HG02885 (cell line): ENCODE measurements at regions not wholly inside any gene's neighbourhood (a gene's known extent, or its start where the extent isn't known, plus 50 kb on each side); places are given as distances from the start of the nearest gene placed in this dataset.

Experiments used
- ATAC-seq: cut with Tn5 transposase; IDR thresholded peaks from one replicate; pipeline ENCODE4 v1.9.1; 2021; ENCODE audit warnings: mild to moderate bottlenecking; ENCODE audit not compliant: unreplicated experiment, poor library complexity

- no peak for ATAC-seq
Measured at GRCh38 chr21:14737284-14737691, 191.2 kb upstream of the SAMSN1 start.

DNA sequence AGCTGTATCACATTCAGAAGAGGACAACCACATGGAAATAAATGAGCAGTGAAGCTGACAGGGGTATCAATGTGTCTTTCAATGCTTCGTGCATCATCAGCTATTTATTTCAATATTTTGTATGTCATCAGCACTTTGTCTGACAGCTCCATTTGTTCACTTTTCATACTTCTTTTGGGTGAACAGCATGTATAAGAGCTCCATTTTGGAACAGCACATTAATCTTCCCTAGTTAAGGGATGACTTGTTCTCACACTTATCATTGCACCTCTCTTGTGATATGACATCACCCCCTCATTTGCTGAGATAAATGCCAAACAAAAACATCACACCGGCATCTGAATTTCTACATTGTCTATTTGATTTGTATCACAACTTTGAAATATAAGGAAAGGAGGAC is 190.6 kb upstream of the SAMSN1 start:
- ATAC-seq = no peak

GRCh38 chr21:14736162-14736561 is 190.0 kb upstream of the SAMSN1 start:
- ATAC-seq = peak; percentile 74

GRCh38 chr21:14734833-14735232 is 188.7 kb upstream of the SAMSN1 start:
- ATAC-seq = no peak

DNA sequence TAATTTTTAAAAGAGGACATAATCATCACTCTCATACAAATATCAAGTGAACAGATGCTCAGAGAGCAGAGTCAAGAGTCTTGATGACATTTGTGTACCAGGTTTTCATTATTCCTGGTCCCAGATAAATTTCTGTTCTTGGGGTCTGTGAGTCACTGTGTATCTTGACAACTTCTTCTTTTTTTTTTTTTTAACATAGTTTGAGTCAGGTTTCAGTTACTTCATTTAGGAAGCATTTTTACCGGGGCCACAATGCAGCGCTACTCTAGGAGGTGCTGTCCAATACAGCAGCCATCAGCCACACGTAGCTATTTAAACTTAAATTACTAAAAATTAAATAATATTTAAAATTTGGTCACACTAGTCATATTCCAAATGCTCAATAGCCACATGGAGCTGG is 188.1 kb upstream of the SAMSN1 start:
- peak; percentile 51 for ATAC-seq

- ATAC-seq = no peak
Measured at GRCh38 chr21:14725219-14725618, 179.1 kb upstream of the SAMSN1 start.

- ATAC-seq = no peak
Measured at GRCh38 chr21:14722841-14723483, 176.8 kb upstream of the SAMSN1 start.

DNA sequence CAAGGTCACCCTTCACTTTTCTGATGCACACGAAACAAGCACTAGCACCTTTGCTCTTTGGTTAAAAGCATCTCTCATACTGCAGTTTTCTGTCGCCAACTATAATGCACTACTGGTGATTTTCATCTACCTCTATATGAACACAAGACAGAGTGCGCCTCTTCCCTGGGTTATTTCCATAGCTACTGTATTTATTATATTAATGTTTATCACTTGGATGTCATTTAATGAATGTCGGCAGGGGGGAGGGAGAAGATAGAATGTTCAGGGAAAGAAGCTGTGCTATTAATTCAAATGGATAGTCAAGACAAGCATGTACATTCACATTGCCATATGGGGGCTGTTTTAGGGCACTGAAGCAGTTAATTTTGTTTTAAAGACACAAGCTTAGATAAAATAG is 174.1 kb upstream of the SAMSN1 start:
- ATAC-seq = no peak

DNA sequence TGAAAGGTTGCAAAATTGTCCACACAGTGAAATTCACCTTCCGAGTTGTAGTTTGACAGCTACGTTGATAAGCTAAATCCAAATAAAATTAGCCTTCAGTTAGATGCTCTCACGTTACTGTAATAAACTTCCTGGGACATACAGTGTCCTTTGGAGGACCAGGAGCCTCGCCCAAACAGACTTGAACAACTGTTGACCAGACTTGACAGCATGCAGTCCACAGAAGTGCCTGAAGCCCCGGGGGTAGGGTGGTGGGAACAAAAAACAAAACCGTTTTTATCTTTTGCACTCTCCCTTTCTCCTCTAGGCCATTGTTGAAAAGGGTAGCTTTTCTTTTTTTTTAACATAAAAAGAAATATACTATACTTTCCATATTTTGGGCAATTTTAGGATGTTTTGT is 172.8 kb upstream of the SAMSN1 start:
- no peak for ATAC-seq

- no peak for ATAC-seq
Measured at GRCh38 chr21:14716761-14717396, 170.8 kb upstream of the SAMSN1 start.

DNA sequence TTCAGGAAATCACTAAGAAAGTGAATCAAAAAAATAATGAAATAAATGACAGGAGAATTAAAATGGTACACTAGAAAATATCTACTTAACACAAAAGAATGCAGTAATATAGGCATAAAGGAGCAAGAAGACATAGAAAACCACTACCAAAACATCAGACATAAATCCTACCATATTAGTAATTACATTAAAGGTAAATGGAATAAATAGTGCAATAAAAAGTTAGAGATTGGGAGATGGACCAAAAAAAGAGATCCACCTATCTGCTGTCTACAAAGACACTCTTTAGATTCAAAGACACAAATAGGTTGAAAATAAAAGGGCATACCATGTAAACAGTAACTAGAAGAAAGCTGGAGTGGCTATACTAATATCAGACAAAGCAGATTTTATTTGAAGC is 167.0 kb upstream of the SAMSN1 start:
- ATAC-seq = no peak

- ATAC-seq = no peak
Measured at GRCh38 chr21:14712121-14712715, 166.1 kb upstream of the SAMSN1 start.

DNA sequence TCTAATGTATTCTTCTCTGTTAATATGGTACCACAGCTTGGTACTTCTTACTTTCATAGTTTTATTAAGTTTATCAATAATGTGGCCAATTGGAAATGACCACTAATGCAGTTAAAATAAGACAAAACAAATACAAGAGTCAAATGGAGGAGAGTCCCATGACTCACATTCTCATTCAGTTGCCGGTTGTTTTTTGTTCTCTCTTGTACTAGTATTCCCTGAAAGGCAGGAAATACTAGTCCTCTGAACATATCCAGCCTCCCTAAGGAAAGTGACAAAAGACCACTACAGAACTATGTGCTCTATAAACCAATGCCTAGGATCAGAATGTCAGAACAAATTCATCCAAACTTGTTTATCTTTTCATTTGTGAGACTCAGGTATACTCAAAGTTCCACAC is 165.2 kb upstream of the SAMSN1 start:
- ATAC-seq = no peak

- no peak for ATAC-seq
Measured at GRCh38 chr21:14707511-14708020, 161.5 kb upstream of the SAMSN1 start.

DNA sequence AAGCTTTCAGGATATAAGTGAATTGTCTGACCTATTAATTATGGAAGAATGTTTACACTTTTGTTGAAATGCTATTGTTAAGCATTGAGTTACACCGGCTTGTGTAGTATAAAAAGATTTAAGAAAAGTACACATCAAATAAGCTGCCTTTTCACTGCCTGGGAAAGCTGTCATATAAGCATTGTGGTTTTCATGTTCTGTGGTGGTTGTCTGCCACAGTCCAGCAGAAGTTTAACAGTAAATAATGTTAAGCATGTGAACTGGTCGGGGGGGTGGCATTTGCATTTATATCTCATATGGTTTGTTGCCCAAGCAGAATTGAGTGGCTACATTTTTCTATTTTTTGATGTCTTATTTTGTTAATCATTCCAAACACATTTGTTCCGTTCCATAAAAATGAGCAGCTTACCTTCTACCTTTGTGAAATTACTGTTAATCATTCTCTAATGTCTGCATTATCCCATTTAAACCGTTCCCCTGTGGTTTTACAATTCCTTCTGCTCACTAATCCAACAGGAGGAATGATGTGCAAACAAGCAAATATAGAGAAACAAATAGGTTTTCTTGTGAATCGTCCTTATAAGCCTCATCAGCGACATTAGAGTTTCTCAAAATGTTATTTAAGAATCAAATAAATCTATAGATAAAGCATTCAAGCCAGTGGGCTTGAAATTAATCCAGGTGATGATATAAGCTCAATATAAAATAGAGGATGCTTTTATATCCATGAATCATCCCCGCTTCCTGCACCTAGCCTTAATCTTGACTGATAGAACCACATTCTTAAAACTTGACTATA is 160.8 kb upstream of the SAMSN1 start:
- no peak for ATAC-seq

GRCh38 chr21:14699433-14700407 is 153.6 kb upstream of the SAMSN1 start:
- ATAC-seq = no peak

DNA sequence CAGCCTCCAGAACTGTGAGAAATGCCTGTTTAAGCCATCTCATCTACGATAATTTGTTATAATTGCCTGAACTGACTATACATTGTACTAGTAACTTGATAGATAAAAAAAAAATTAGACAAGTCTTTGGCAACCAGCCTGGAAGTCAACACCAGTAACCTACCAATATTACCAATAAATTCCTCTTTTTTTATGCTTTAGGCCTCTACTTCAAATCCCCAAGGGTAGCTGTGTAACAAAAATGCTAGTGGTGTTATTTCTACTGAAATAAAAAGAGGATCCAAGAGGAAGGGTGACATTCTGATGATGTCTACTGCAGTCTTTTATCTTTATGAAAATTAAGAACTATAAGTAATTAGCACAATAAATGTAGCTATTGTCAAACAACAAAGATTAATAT is 151.7 kb upstream of the SAMSN1 start:
- no peak for ATAC-seq

DNA sequence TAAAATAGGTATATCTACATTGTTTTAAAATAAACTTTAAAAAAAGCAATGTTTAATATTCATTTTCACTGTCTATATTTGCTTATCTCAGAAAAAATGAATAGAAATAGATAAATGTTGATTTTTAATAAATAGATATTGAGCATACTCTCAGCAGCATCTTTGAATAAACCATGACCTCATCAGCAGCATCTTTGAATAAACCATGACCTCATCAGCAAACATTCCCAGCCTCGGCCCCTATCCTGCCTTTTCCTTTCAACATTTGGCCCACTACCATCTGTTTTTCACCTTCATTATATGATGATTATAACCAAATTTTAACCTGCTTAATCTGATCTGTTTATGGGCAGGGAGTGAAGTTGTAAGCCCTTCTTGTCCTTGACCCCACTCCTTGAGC is 148.7 kb upstream of the SAMSN1 start:
- ATAC-seq = no peak

- ATAC-seq = no peak
Measured at GRCh38 chr21:14693997-14694396, 147.9 kb upstream of the SAMSN1 start.

DNA sequence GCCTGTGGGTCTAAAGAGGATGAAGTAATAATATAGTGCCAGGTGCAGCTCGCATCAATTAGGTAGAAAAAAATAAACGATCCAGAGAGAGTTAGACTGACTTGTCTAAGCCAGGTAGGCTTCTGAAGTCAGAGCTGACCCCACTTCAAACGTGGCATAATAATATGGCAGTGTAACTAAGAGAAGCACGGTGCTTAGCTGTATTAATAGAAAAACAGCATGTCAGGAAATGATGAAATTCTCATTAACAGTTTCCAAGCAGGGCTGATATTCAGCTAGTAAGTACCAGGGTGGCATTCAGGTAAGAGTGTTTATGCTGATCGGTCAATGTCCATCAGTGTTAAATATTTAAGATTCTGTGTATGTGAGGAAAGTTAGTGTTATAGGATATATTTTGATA is 145.8 kb upstream of the SAMSN1 start:
- no peak for ATAC-seq
